GM18505 (cell line): ENCODE measurements at regions not wholly inside any gene's neighbourhood (a gene's known extent, or its start where the extent isn't known, plus 50 kb on each side); places are given as distances from the start of the nearest gene placed in this dataset.

ENCODE experiments used
- ATAC-seq: cut with Tn5 transposase; IDR thresholded peaks from one replicate; pipeline ENCODE4 v1.9.1; 2021; ENCODE audit not compliant: unreplicated experiment
- POLR2A ChIP-seq: IDR thresholded peaks from 4 replicates; pipeline ENCODE4 v1.6.1; 2011; ENCODE audit warnings: borderline replicate concordance; ENCODE audit not compliant: insufficient read depth, insufficient read length; ENCODE audit errors: extremely low read depth

DNA sequence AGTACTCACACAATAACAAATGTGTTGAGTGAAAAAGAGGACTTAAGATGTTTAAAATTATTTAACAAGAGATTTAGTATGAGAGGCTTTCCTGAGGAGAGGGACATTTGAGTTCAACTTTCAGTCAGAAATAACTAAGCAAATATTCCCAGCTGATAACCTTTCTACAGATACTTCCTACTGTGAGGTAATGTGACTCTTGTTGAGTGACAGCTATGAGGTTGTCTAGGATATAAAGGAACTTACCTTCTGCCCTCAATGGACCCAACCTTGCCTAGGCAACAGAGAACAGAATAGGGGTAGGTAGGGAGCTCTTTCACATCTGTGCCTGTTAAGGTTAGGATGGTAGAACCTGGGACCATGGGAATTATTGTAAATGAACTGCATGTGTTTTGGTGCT lies 54.7 kb downstream of the GLUD2 start:
- no peak for ATAC-seq
- no peak for TF ChIP-seq POLR2A

DNA sequence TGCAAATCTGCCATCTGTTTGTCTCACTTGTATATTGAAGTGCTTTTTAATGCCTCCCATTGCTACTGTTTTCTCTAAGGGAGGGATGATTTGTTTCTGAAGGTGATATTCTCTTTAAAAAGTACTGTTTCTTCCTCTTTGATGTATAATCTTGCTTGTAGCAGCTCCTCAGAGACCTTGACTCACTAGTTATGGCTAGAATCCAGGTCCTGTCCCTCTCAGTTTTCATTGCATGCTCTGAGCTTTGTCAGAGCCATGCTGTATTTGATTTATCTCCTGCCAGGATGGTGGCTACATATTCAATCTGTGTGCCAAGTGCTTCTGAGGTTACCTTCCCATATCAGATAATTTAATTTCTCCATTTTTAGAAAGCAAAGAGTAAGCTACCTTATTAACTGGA lies 56.0 kb downstream of the GLUD2 start:
- no peak for ATAC-seq
- TF ChIP-seq POLR2A: no peak

DNA sequence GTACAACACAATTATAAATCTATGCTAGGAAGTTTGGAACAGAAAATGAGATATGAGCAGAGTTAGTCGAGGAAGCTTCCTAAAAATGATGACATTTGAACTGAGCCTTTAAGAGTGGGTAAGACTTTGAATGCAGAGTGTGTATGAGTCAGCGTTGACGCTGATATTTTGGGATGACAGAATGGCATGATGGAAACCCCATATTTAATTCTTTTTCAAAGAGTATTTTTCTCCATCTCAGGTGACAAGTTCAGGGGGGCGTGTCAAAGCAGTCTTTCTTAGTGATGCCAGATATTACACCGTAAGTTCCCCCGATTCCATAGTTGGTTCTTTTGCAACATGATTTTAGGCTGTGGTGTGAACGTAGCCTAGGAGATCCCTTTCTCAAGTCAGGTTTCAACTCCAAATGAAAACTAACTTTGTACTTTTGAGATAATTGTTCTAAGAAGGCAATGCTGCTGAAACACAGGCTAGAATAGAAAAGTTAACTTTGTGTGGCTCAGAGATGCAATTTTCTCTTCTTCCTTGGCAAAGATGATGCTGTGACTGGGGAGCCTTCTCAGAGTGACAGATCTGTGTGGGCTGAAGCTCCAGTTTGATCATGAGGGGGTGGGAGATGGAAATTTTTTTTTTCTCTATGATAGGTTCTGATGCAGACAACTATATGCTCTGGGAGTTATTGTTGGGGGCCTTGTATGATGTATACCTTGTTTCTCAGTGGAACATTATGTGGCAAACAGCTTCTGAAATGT lies 59.2 kb downstream of the GLUD2 start:
- TF ChIP-seq POLR2A: no peak
- ATAC-seq: no peak

DNA sequence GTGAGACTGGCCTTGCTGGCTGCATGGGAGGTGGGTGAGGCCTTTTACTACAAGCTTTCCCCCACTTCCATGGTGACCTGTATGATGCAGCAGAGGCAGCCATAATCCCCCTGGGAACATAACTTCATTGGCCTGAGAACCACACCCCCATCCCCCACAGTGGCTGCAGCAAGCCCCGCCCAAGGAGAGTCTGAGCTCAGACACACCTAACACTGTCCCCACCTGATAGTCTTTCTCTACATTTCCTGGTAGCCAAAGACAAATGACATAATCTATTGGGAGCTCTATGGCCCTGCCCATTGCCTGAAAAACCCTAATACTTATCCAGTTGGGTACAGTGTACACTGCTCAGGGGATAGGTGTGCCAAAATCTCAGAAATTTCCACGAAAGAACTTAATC lies 62.6 kb downstream of the GLUD2 start:
- no peak for TF ChIP-seq POLR2A

DNA sequence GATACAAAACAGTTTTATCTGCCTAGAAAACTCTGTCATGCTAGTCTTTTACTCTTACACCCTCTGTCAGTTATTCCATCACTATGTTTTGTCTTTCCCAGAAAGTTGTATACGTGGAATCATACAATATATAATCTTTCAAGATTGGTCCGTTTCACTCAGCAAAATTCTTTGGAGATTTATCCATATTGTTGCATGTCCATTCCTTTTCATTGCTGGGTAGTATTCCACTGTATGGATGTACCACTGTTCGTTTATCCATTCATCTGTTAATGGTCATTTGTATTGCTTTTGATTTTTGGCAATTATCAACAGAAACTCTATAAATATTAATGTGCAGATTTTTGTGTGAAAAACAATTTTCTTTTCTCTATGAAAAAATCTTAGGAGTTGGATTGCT lies 63.1 kb downstream of the GLUD2 start:
- no peak for TF ChIP-seq POLR2A
- ATAC-seq: no peak

More for the DNA sequence above, 62.6 kb downstream of the GLUD2 start:
- no peak for ATAC-seq

DNA sequence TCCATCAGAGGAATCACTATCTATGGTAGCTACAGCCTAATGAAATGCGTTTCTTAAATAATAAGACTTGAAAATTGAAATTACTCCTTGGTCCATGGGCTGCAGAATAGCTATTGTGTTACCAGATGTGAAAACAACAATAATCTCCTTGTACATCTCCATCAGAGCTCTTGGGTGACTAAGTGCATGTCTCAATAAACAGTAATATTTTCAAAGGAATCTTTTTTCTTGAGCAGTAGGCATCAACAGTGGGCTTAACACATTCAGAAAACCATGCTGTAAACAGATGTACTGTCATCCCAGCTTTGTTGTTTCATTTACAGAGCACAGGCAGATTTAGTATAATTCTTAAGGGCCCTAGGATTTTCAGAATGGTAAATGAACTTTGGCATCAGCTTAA lies 67.3 kb downstream of the GLUD2 start:
- no peak for ATAC-seq
- TF ChIP-seq POLR2A: no peak

DNA sequence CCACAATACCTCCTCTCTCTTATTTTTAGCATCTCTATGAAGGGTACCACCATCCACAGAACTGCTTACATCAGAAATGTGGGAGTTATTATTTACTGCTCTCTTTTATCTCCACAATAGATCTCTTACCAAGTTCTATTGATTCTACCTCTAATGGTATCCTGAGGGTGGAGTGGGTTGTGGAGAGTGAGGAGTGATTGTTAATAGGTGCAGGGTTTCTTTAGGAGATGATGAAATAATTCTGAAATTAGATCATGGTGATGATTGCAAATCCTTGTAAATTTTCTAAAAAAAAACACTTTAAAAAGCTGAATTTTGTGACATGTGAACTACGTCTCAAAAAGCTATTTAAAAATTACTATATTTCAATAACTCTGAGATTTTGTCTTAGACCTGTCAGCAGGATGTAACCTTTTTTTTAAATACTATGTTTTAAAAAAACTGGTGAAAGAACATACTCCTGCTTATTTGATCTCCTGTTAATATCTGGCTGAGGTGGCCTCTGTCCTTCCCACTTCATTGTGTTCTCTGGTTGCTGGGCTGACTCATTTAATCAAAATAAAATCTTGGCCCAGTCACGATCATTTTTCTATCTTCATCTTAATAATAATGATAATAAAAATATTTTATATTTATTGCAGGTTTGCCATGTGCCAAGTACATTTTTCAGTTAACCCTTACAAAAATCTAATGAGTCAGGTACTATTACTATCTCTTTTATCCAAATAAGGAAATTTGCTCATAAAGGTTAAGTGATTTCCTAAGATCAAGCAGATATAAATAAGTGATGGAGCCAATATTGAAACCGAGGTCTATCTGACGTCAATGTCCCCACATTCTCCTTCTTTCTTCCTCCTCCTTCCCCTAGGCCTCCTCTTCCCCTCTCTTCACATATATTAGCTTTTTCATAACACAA lies 73.5 kb downstream of the GLUD2 start:
- TF ChIP-seq POLR2A: no peak
- ATAC-seq: no peak

DNA sequence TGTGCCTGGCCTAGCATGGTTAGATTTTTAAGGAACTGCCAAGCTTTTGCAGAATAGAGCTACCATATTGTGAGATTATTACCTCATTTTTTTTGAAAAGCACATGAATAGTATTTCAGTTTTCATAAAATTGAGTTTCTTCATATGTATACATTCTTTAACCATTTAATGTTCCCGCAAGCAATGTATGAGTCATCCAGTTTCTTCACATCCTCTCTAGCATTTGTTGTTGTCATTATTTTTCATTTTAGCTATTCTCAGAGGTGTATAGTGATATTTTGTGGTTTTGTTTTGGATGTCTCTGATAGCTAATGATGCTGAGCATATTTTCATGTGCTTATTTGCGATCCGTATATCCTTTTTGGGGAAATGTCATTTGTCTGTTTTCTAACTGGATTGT lies 74.9 kb downstream of the GLUD2 start:
- no peak for TF ChIP-seq POLR2A
- ATAC-seq: no peak

DNA sequence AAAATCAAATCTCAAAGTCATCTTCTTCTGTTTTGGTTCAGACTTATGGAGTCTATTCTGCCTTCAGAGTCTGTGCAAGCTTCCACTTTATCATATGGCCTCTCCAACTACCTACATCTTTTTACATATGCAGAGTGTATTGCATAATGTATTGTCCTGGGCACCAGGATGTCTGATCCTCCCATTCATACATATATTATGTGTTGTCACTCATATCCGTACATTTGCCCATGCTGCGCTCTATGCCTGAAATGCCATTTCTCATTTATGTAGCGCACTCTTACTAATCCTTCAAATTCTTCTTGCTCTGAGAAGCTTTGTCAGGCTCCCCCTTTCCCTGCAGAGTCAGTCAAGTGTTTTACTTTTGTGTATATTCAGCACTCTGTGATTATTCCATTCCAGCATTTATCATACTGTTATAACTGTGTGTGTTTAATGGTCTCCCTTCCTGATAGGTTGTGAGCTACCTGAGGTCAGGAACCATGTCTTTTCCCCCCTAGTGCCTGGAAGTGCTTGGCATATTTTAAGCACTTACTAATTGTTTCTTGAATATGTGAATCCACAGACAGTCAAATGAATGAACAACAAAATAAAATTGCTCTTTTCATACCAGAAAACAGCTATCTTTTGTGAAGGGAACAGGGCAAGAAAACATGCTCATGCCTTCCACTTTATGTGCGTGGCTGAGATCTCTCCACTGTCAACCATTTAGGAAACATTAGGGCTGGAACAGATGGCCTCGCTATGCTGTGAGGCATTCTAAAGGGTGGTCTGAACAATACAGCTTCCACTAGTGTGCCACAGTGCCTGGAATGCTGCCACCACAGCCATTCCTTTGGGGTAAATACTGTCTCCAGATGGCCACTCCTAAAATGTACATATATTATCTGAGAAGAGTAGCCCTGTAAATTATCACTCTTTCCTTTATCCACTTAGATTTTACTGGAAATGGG lies 81.8 kb downstream of the GLUD2 start:
- TF ChIP-seq POLR2A: no peak
- ATAC-seq: no peak

DNA sequence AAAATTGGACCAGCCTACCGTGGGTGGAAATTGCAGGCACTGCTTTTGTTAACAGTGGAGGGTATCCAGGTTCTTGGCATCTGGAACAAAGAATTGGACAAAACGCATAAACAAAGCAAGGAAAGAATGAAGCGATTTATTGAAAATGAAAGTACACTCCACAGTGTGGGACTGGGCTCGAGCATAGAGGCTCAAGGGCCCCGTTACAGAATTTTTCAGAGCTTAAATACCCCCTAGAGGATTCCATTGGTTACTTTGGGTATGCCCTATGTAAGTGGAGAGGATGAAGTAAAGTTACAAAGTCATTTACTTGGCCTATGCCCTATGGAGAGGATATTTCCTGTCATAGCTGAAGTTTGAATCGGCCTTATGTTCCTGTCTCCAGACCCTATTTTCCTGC lies 85.3 kb downstream of the GLUD2 start:
- TF ChIP-seq POLR2A: no peak
- no peak for ATAC-seq

DNA sequence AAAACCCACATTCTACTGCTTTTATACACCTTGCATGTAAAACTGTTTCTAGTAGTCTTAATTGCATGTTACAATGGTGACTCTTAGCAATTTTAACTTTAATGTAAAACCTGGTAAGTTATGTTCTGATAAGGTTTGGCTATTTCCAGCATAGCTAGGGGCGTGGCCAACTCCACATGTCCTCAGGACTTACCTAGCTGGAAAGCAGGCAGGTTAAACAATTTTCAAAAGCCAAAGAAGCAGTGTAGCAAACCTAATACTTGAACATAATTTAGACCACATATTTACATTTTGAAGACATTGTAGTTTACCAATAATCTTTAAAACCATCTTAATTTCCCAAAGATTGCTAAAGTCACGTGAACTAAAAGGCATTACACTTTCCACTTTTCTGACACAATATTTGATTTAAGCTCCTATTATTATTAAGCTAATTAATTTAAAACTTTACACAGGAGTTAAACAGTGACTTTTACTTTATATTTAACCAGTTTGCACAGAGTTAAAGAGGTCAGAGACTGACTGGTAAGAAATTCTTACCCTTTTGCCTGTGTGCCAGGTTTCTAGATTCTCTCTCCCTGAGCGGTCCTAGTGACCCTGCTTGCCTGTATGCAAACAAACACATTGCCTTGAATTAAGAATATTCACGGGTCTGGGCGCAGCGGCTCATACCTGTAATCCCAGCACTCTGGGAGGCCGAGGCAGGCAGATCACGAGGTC lies 88.2 kb downstream of the GLUD2 start:
- no peak for TF ChIP-seq POLR2A
- no peak for ATAC-seq

DNA sequence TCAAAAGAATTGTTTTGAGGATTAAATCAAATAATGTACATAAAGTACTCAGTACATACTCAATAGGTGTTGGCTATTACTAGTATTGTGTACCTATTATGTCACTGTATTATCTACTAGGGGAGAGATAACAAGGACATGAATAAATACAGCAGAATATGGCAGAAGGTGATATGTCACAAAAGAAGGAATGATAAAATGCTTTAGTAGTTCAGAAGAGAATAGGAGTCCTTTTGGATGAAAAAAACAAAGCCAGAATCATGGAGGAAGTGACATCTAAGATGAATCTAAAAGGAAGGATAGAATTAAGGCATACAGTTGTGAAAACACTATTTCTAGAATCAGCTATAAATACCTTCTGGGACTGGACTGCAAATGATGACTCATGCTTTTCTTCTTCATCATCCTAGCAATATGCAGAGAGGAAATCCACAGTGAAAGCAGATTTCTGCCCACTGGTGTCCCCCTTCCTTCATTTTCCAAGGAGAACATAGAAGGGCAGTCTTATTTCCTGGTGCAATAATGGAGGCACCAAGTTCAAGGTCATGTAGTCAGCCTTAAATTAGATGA lies 98.7 kb downstream of the GLUD2 start:
- TF ChIP-seq POLR2A: no peak
- ATAC-seq: no peak

DNA sequence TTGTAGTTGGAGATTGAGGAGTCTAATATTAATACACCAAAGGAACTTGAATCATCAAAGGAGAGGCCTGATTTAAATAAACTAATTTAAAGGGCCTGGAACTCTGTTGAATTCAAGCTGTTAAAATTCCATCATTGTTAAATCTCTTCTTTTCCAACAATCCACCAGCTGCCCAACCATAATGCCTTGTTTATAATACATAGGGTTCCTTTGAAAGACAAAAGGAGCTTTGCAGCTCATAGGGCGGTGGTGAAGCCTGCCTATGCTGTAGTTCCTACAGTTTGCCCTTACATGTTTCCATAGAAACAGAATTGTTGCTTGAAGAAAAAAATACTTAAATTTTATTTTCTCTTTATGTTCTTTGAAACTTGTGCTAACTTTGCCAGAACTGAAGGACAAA lies 102.8 kb downstream of the GLUD2 start:
- TF ChIP-seq POLR2A: no peak
- no peak for ATAC-seq

DNA sequence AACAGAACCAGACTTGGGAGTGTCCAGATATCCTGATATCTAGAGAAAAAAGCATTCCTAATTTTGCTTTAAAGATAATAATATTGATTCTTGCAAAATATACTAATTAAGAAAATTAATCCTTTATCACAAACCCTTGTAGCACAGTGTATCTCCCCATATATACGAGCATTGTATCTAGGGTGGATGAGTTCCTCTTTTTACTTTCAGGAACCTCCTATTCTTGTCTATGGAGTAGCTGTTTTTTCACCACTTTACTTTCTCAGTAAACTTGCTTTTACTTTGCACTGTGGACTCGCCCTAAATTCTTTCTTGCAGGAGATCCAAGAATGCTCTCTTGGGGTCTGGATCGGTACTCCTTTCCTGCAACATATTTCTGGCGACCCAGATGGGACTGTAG lies 103.9 kb downstream of the GLUD2 start:
- ATAC-seq: peak; percentile 85
- TF ChIP-seq POLR2A: no peak
